IMR-90 (cell line): ENCODE measurements at regions not wholly inside any gene's neighbourhood (a gene's known extent, or its start where the extent isn't known, plus 50 kb on each side); places are given as distances from the start of the nearest gene placed in this dataset.

Experiments
- CTCF ChIP-seq: conservative IDR thresholded peaks from 2 replicates; pipeline ENCODE4 v1.5.1; 2012; ENCODE audit warnings: mild to moderate bottlenecking, low read depth, low read length, improper control_type of control experiment
- MXI1 ChIP-seq: IDR thresholded peaks from 2 replicates; pipeline ENCODE4 v1.6.1; 2012; ENCODE audit warnings: low read depth, mild to moderate bottlenecking, low read length, moderate library complexity, borderline replicate concordance
- RFX5 ChIP-seq: IDR thresholded peaks from 2 replicates; pipeline ENCODE4 v1.8.0; 2012; ENCODE audit warnings: low read depth, mild to moderate bottlenecking, low read length, moderate library complexity

- no peak for TF ChIP-seq CTCF
- TF ChIP-seq RFX5 = no peak
- TF ChIP-seq MXI1 = no peak
These were observed 52.3 kb upstream of the PTPDC1 start for GRCh38 chr9:94031946-94032345.
